ENCODE measurements at regions not wholly inside any gene's neighbourhood (a gene's known extent, or its start where the extent isn't known, plus 50 kb on each side); places are given as distances from the start of the nearest gene placed in this dataset.

DNA sequence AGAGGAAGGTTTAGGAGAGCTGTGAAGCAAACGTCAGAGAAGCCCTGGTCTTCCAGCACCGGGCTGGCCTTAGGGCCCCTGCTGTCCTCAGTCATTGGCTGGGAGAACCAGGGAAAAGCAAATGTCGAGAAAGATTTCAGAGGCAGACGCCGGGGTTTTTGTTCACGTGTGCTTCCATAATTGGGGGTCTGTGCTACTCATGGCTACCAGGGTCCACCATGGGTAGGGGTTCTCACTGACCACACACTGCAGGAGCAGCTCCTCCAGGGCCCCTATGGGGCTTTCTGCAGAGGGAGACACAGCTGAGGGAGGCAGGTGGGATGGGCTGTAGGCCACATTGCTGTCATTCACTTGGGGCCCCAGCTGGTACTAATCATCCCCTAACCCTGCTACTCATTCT, 291.8 kb upstream of the FOXQ1 start:
- H4K20me1 ChIP-seq (ENCODE audit: insufficient read depth, low read length) = no peaks in the 10 kb centered on the region
- no peaks in the 10 kb centered on the region for H3K27me3 ChIP-seq (ENCODE audit: control insufficient read depth in 2 of 2, insufficient read depth in 2 of 2, low read length in 2 of 2)
- Mint-ChIP-seq H3K4me1 (no peaks in the 10 kb centered on the region), H3K4me3 (no peak overlapping the region), H3K36me3 (no peaks in the 10 kb centered on the region), H3K27me3 (ENCODE audit: low read depth in 3 of 3) (peaks cover 2 to 11% (median 4%) of the 10 kb centered on the region in 3 donors), H3K27ac (no peak overlapping the region), H3K9me3 (peaks cover 4 to 26% (median 5%) of the 10 kb centered on the region in 7 donors)
- no peak overlapping the region for H3K4me3 ChIP-seq (replicated peaks in 1 of 3; ENCODE audit: low read depth in 2 of 3, low read length in 3 of 3)
- peaks cover 0 to 12% of the 10 kb centered on the region in 2 donors for H3K9me3 ChIP-seq (replicated peaks in 1 of 2; ENCODE audit: control insufficient read depth in 1 of 2, insufficient read depth in 1 of 2, low read length in 2 of 2)
- DNase-seq = no peak
- 91% methylated on average over 6 of the region's 6 CpGs for WGBS (ENCODE audit: insufficient coverage)
- H3K79me2 ChIP-seq (ENCODE audit: insufficient read depth, low read length) = no peaks in the 10 kb centered on the region
- no peak for TF ChIP-seq CTCF (IDR thresholded peaks at IDR 0.05)
- no peak overlapping the region for H3K9ac ChIP-seq (ENCODE audit: insufficient read depth, low read length, poor library complexity, severe bottlenecking)
- H3K4me1 ChIP-seq (ENCODE audit: control insufficient read depth in 1 of 2, insufficient read depth in 2 of 2, low read length in 2 of 2) = no peaks in the 10 kb centered on the region
- H3K4me2 ChIP-seq (replicated peaks; ENCODE audit: extremely low read depth, low read length, poor library complexity, severe bottlenecking) = no peak overlapping the region
- H3K36me3 ChIP-seq (replicated peaks in 1 of 2; ENCODE audit: control insufficient read depth in 1 of 2, insufficient read depth in 2 of 2, low read length in 2 of 2) = no peaks in the 10 kb centered on the region
- H2AFZ ChIP-seq (ENCODE audit: insufficient read depth, low read depth, low read length, poor library complexity, severe bottlenecking) = no peak overlapping the region
- intact Hi-C loops (cut with micrococcal nuclease) = no loop called here
- H3K27ac ChIP-seq (ENCODE audit: low read depth in 1 of 2, low read length in 2 of 2) = no peak overlapping the region

- H2AFZ ChIP-seq (ENCODE audit: insufficient read depth, low read depth, low read length, poor library complexity, severe bottlenecking) = no peak overlapping the region
- H3K27me3 Mint-ChIP-seq (ENCODE audit: low read depth in 3 of 3) = peaks cover 2 to 11% (median 4%) of the 10 kb centered on the region in 3 donors
- TF ChIP-seq CTCF (IDR thresholded peaks at IDR 0.05) = no peak
- no peak overlapping the region for H3K4me2 ChIP-seq (replicated peaks; ENCODE audit: extremely low read depth, low read length, poor library complexity, severe bottlenecking)
- no peak overlapping the region for H3K9ac ChIP-seq (ENCODE audit: insufficient read depth, low read length, poor library complexity, severe bottlenecking)
- no peaks in the 10 kb centered on the region for H3K36me3 Mint-ChIP-seq
- H3K9me3 Mint-ChIP-seq = peaks cover 3 to 23% (median 7%) of the 10 kb centered on the region in 7 donors
- peaks cover 0 to 12% of the 10 kb centered on the region in 2 donors for H3K9me3 ChIP-seq (replicated peaks in 1 of 2; ENCODE audit: control insufficient read depth in 1 of 2, insufficient read depth in 1 of 2, low read length in 2 of 2)
- no peaks in the 10 kb centered on the region for H3K27me3 ChIP-seq (ENCODE audit: control insufficient read depth in 2 of 2, insufficient read depth in 2 of 2, low read length in 2 of 2)
- WGBS (ENCODE audit: insufficient coverage) = no CpG with 5 or more reads among the region's 3 CpGs
- no peak for DNase-seq
- no peak overlapping the region for H3K27ac Mint-ChIP-seq
- no peaks in the 10 kb centered on the region for H3K4me1 Mint-ChIP-seq
- no peaks in the 10 kb centered on the region for H3K4me1 ChIP-seq (ENCODE audit: control insufficient read depth in 1 of 2, insufficient read depth in 2 of 2, low read length in 2 of 2)
- no peaks in the 10 kb centered on the region for H3K79me2 ChIP-seq (ENCODE audit: insufficient read depth, low read length)
- H3K36me3 ChIP-seq (replicated peaks in 1 of 2; ENCODE audit: control insufficient read depth in 1 of 2, insufficient read depth in 2 of 2, low read length in 2 of 2) = no peaks in the 10 kb centered on the region
- H3K4me3 Mint-ChIP-seq = no peak overlapping the region
- no peak overlapping the region for H3K4me3 ChIP-seq (replicated peaks in 1 of 3; ENCODE audit: low read depth in 2 of 3, low read length in 3 of 3)
- H4K20me1 ChIP-seq (ENCODE audit: insufficient read depth, low read length) = no peaks in the 10 kb centered on the region
- intact Hi-C loops (cut with micrococcal nuclease) = no loop called here
- H3K27ac ChIP-seq (ENCODE audit: low read depth in 1 of 2, low read length in 2 of 2) = no peak overlapping the region
Observed at GRCh38 chr6:1018041-1018440, 293.9 kb upstream of the FOXQ1 start.
